ENCODE measurements at regions not wholly inside any gene's neighbourhood (a gene's known extent, or its start where the extent isn't known, plus 50 kb on each side); places are given as distances from the start of the nearest gene placed in this dataset.

- Mint-ChIP-seq H3K4me1 (no peaks in the 10 kb centered on the region), H3K27ac (no peak overlapping the region), H3K4me3 (no peak overlapping the region), H3K36me3 (no peaks in the 10 kb centered on the region), H3K27me3 (peaks cover 5% of the 10 kb centered on the region), H3K9me3 (no peaks in the 10 kb centered on the region)
- no peak for ATAC-seq (ENCODE audit: low read depth)
- DNase-seq (ENCODE audit: low spot score in 2 of 2): no peak
These were observed 52.4 kb upstream of the SSX2IP start for GRCh38 chr1:84742653-84743052.

- DNase-seq (ENCODE audit: low spot score in 2 of 2): no peak
- Mint-ChIP-seq H3K9me3 (no peaks in the 10 kb centered on the region), H3K4me3 (no peak overlapping the region), H3K36me3 (no peaks in the 10 kb centered on the region), H3K27me3 (peaks cover 12% of the 10 kb centered on the region), H3K4me1 (peaks cover 2% of the 10 kb centered on the region), H3K27ac (no peak overlapping the region)
- ATAC-seq (ENCODE audit: low read depth): no peak
These were observed 49.9 kb upstream of the SSX2IP start for GRCh38 chr1:84740050-84740714.

Data from memory B cell (primary cell).